Skeletal muscle cell (primary cell): ENCODE measurements at regions not wholly inside any gene's neighbourhood (a gene's known extent, or its start where the extent isn't known, plus 50 kb on each side); places are given as distances from the start of the nearest gene placed in this dataset.
"Not testable (repeated sequence)": the region's sequence is repeated elsewhere in the genome, so short reads cannot be mapped to it uniquely, and the experiment has no call there.

ENCODE experiments used
- DNase-seq: peaks from one replicate; pipeline ENCODE4 v3.0.0-alpha.2; 2010; ENCODE audit warnings: low read depth
- H3K4me3 ChIP-seq: 2 replicates; pipeline ENCODE4 v1.5.1; 2011; ENCODE audit warnings: low read depth, mild to moderate bottlenecking, control low read depth, low read length, moderate library complexity

DNA sequence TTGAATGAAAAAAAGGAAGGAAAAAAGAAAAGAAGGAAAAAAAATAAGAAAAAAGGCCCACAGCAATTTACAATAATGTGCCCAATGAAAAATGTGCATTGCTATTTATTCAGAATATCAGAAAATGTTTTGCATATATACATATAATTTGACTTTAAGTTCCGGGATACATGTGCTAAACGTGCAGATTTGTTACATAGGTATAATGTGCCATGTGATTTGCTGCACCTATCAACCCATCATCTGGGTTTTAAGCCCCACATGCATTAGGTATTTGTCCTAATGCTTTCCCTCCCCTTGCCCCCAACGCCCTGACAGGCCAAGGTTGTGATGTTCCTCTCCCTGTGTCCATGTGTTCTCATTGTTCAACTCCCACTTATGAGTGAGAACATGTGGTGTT is 738.0 kb upstream of the CDH6 start:
- H3K4me3 ChIP-seq, DNase-seq: not testable (repeated sequence)

DNA sequence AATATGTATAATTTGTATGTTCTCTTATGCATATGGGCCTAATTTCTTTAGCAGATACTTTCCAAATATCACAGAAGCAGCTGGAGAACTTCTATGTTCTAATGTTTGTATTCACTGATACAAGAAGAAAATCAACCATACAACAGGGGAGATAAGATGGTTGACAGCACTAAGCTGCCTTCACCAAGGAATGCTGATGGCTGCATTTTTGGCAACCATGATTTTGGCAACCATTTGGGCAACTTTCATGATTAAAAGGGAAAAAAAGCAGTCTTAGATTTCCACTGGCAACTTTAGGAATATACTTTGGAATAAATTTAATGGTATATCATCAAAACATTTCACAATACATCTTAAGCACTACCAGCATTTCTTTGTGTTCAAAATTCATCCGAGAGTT is 740.3 kb upstream of the CDH6 start:
- no peak for DNase-seq
- no peak overlapping the region for H3K4me3 ChIP-seq

- H3K4me3 ChIP-seq = no peak overlapping the region
- DNase-seq = no peak
Measured at GRCh38 chr5:30450153-30450552, 743.3 kb upstream of the CDH6 start.

GRCh38 chr5:30447431-30447830 is 746.1 kb upstream of the CDH6 start:
- no peak for DNase-seq
- no peak overlapping the region for H3K4me3 ChIP-seq

GRCh38 chr5:30446456-30446855 is 747.0 kb upstream of the CDH6 start:
- no peak overlapping the region for H3K4me3 ChIP-seq
- no peak for DNase-seq

DNA sequence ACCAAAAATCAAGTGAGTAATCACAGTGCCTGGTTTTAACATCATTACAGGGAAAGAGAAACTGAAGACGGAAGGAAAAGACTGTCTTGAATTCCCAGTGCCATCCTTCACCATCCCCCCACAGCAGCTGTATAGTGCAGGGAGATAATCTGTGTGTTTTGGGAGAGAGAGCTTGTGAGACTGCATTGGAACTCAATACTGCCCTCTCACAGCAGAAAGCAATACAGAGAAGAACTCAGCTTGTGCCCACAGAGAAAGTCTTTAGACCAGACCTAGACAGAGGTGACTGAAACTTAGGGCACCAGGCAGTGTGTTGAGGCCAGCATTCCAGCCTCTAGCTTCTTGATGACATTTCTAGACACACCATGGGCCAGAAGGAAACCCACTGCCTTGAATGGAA is 754.7 kb upstream of the CDH6 start:
- DNase-seq = no peak
- H3K4me3 ChIP-seq = no peak overlapping the region

- DNase-seq = no peak
Measured at GRCh38 chr5:30436691-30437090, 756.8 kb upstream of the CDH6 start.

GRCh38 chr5:30428866-30429407 is 764.5 kb upstream of the CDH6 start:
- H3K4me3 ChIP-seq, DNase-seq: not testable (repeated sequence)

More at GRCh38 chr5:30436691-30437090, 756.8 kb upstream of the CDH6 start:
- H3K4me3 ChIP-seq = no peak overlapping the region

DNA sequence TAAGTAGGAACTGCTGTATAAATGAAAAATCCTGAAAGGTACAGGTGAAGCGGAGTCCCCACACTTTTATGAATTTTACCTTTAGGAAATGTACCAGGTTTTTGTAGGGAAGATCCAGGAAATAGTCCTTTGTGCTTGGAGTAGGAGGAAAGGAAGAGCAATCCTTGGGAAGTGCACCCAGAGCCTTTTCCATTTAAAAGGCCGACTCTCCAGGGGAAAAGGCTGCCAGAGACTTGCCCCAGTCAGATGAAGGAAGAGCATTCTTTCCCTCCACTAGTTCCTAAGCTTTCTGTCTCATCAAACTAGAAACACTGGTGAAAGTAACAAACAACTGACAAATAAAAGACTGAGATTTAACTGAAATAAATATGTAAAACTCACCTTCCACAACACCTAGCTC is 779.4 kb upstream of the CDH6 start:
- H3K4me3 ChIP-seq = no peak overlapping the region
- DNase-seq = no peak

- DNase-seq = no peak
- H3K4me3 ChIP-seq = no peak overlapping the region
Measured at GRCh38 chr5:30413540-30413939, 779.9 kb upstream of the CDH6 start.

DNA sequence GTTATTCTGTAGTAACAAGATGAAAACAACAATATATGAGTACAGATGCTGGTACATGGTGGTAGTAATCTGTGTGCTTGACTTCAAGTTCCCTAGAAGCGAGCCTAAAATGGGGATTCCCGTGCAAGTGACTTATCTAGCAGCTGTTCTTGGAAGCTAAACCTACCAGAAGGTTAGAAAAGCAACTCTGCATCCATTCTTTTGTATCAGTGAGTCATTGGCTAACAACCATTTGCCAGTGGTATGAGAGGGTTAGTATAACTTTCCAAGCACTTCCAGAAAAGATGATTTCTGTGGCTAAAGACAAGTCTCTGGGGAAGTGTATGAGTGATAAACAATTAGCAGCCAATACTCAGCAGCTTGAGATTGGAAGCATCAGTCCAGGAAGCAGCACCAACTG is 787.7 kb upstream of the CDH6 start:
- no peak overlapping the region for H3K4me3 ChIP-seq
- DNase-seq = no peak

DNA sequence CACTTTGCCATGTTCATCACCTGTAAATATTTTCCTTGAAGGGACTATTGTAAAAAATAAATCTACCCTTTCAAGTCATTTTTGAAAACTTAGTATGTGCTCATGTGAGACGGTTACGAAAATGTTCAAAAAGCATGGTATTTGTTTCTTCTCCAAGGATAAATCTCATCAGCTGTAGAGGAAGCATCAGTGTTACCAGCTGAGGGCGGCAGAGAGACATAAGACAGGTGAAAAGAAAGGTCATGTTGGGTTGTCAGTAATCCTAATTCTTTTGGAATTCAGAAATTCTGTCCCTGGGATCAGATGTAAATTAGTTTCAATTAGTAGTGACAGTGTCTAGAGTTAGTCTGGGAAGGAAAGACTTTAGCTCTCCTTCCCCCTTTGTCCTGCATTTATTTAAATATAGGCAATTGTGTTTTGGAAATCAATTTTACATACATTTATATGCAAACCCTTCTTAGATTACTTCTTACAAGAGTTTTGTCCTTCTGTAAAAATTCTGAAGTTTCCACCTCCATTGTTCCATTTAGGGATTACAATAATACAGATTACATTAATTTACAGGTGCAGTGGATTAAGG is 791.9 kb upstream of the CDH6 start:
- DNase-seq = no peak
- no peak overlapping the region for H3K4me3 ChIP-seq

- DNase-seq = no peak
- H3K4me3 ChIP-seq = no peak overlapping the region
Measured at GRCh38 chr5:30398423-30398822, 795.1 kb upstream of the CDH6 start.

GRCh38 chr5:30392897-30393296 is 800.6 kb upstream of the CDH6 start:
- no peak for DNase-seq
- H3K4me3 ChIP-seq = no peak overlapping the region

DNA sequence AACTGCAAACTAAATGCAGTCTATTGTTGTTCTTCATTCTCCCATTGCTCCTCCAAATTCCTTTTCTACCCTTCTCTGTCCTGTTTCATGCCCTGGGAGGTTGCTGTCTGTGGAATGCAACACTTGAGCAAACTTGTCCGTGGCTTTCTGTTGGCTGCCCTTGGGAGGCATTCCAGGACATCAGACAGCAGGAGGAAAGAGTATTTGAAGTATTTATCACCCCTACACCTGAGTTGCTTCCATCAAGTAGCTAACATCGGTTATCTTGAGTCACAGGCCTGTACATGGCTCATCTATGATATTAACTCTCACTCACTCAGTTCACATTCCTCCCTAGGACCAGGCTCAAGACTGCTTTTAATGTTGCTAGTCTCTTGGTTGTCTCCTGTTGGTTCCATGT is 803.4 kb upstream of the CDH6 start:
- no peak for DNase-seq

DNA sequence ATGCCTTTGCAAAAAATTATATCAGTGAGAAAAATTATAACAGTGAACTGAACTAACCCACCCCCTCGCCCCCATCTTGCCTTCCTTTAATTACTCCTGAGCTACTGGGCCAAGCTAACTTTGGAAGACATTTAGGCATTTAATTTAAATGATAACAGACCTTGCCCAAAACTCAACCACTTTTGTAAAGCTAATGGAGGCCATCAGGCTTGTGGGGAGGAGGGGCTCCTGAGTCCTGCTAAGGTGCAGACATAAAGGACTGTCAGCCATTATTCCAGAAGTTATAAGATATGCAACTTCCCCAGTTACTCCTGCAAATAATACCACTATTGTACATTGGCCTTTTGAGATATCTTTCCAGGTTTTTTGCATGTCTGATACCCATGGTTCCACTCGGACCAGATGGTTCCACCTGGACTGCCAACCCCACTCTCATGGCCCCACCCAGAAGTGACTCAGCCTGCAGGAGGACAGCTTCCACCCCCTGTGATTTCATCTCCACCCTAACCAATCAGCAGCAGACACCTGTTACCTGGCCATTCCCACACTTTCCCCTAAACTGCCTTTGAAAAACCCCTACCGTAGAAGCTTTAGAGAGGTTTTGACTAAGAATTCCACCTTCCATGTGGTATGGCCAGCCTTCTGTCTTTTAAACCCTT is 805.4 kb upstream of the CDH6 start:
- DNase-seq = no peak
- H3K4me3 ChIP-seq = no peak overlapping the region

More for the DNA sequence above, 803.4 kb upstream of the CDH6 start:
- no peak overlapping the region for H3K4me3 ChIP-seq

DNA sequence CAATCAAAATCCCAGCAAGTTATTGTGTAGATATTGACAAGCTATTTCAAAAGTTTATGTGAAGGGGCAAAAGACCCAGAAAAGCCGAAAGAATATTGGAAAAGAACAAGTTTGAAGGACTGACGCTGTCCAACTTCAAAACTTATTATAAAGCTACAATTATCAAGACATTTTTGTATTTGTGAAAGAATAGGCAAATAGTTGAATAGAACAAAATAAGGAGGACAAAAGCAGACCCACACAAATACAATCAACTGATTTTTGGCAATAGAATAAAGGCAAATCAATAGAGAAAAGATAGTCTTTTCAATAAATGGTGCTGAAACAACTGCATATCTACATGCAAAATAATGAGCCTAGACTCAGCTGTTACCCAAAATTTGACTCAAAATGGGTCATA is 807.7 kb upstream of the CDH6 start:
- no peak overlapping the region for H3K4me3 ChIP-seq
- DNase-seq = no peak

GRCh38 chr5:30384171-30384570 is 809.3 kb upstream of the CDH6 start:
- DNase-seq = no peak
- no peak overlapping the region for H3K4me3 ChIP-seq

GRCh38 chr5:30380228-30380627 is 813.3 kb upstream of the CDH6 start:
- no peak for DNase-seq
- no peak overlapping the region for H3K4me3 ChIP-seq

DNA sequence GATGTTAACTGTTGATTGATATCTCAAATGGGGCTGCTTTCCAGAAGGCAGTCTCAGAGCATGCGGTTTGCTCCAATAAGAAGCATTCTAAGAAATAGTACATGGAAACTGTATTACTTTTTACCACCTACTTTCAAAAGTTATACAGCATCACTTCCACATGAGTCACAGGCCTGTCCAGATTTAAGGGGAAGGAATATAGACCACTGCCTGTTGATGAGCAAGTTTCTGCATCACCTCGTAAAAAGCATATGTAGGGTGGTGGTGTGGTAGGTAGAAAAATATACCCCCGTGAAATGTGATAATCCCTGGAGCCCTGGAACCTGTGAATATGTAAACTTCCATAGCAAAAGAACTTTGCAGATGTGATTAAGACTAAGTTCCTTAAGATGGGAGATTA is 816.6 kb upstream of the CDH6 start:
- no peak for DNase-seq
- no peak overlapping the region for H3K4me3 ChIP-seq

DNA sequence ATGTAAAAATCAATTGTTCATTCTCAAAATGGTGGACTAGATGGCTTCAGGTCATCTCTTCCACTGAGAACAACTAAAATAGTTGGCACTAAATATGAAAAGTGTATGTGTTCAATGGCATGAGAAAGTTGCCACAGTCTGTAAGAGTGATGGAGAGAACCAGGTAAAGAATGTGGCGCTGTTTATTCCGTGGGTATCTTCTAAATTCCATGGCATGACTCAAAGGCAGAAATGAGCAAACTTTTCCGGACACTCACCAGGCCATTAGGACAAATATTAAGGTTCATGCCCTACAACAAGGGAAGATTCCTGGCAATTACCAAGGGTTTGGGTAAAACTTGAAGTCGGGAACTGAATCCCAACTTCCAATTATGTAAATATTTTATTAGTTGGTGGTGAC is 825.4 kb upstream of the CDH6 start:
- no peak for DNase-seq
- no peak overlapping the region for H3K4me3 ChIP-seq
